ENCODE measurements at regions not wholly inside any gene's neighbourhood (a gene's known extent, or its start where the extent isn't known, plus 50 kb on each side); places are given as distances from the start of the nearest gene placed in this dataset.

DNA sequence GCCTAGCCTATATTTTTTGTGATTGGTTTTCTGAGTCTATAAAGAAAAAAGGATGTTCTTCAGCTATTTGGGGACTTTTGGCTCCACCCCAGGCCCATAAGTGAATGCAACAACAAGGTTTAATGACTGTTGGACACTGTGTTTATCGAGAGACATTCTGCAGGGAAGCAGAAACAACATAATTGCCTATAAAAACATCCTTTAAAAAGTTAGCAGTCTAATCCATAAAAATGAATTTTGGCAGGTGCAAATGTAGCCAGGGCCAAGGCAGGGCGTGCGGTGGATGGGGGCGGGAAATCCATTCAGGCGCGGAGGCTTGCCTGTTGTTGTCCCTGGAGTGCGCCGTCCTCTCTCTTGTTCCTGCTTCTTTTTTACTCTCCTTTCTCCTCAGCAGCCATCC, 99.3 kb downstream of the PAX1 start:
- POLR2A ChIA-PET, result no interaction called here
- Mint-ChIP-seq H3K9me3 (ENCODE audit: unreplicated experiment) (no peaks in the 10 kb centered on the region), H3K36me3 (ENCODE audit: insufficient read depth, unreplicated experiment) (no peaks in the 10 kb centered on the region), H3K27ac (ENCODE audit: unreplicated experiment) (no peak overlapping the region), H3K27me3 (ENCODE audit: insufficient read depth, unreplicated experiment) (peaks cover 16% of the 10 kb centered on the region), H3K4me1 (ENCODE audit: low read depth, unreplicated experiment) (no peaks in the 10 kb centered on the region), H3K4me3 (ENCODE audit: unreplicated experiment) (no peak overlapping the region)
- no peak for TF ChIP-seq CTCF (IDR thresholded peaks at IDR 0.05; ENCODE audit: insufficient read depth in 1 of 2, low read depth in 1 of 2, low read length in 1 of 2, severe bottlenecking in 1 of 2, unreplicated experiment in 1 of 2)
- intact Hi-C loops (cut with micrococcal nuclease; ENCODE audit: unreplicated experiment), result loop anchor here (10.0 kb wide), 1 partner anchor 510 kb away; no protein-coding TSS in a partner anchor
- no TSS peak for BruUV-seq (replicated peaks)
- H3K4me3 ChIP-seq (ENCODE audit: low read depth, low read length), result no peak overlapping the region
- DNase-seq, result no peak
- no peaks in the 10 kb centered on the region for H3K4me1 ChIP-seq
- CTCF ChIA-PET, result no interaction called here
- no peaks in the 10 kb centered on the region for H3K9me3 ChIP-seq
- H3K27me3 ChIP-seq (replicated peaks; ENCODE audit: control insufficient read depth, insufficient read depth, low read length), result no peaks in the 10 kb centered on the region
- no peaks in the 10 kb centered on the region for H3K36me3 ChIP-seq (ENCODE audit: control insufficient read depth, insufficient read depth, low read length)

- Histone ChIP-seq H3K4me3 (ENCODE audit: low read depth, low read length) (no peak overlapping the region), H3K9me3 (no peaks in the 10 kb centered on the region), H3K36me3 (ENCODE audit: control insufficient read depth, insufficient read depth, low read length) (no peaks in the 10 kb centered on the region), H3K27me3 (replicated peaks; ENCODE audit: control insufficient read depth, insufficient read depth, low read length) (no peaks in the 10 kb centered on the region), H3K4me1 (no peaks in the 10 kb centered on the region)
- intact Hi-C loops (cut with micrococcal nuclease; ENCODE audit: unreplicated experiment), result loop anchor here (10.0 kb wide), 1 partner anchor 514 kb away; no protein-coding TSS in a partner anchor
- DNase-seq, result no peak
- H3K4me3 Mint-ChIP-seq (ENCODE audit: unreplicated experiment), result no peak overlapping the region
- no peaks in the 10 kb centered on the region for H3K36me3 Mint-ChIP-seq (ENCODE audit: insufficient read depth, unreplicated experiment)
- no peak for TF ChIP-seq CTCF (IDR thresholded peaks at IDR 0.05; ENCODE audit: insufficient read depth in 1 of 2, low read depth in 1 of 2, low read length in 1 of 2, severe bottlenecking in 1 of 2, unreplicated experiment in 1 of 2)
- POLR2A ChIA-PET, result interaction anchor here (0.5 kb wide), 1 partner anchor 511 kb away, joined by 6 read pairs; no protein-coding TSS in a partner anchor
- CTCF ChIA-PET, result interaction anchor here (0.6 kb wide), 1 partner anchor 38 kb away, joined by 3 read pairs; no protein-coding TSS in a partner anchor
- no peaks in the 10 kb centered on the region for H3K9me3 Mint-ChIP-seq (ENCODE audit: unreplicated experiment)
- peaks cover 15% of the 10 kb centered on the region for H3K27me3 Mint-ChIP-seq (ENCODE audit: insufficient read depth, unreplicated experiment)
- BruUV-seq (replicated peaks), result no TSS peak
- H3K27ac Mint-ChIP-seq (ENCODE audit: unreplicated experiment), result no peak overlapping the region
- H3K4me1 Mint-ChIP-seq (ENCODE audit: low read depth, unreplicated experiment), result no peaks in the 10 kb centered on the region
These were observed 95.7 kb downstream of the PAX1 start for GRCh38 chr20:21801193-21801592.

DNA sequence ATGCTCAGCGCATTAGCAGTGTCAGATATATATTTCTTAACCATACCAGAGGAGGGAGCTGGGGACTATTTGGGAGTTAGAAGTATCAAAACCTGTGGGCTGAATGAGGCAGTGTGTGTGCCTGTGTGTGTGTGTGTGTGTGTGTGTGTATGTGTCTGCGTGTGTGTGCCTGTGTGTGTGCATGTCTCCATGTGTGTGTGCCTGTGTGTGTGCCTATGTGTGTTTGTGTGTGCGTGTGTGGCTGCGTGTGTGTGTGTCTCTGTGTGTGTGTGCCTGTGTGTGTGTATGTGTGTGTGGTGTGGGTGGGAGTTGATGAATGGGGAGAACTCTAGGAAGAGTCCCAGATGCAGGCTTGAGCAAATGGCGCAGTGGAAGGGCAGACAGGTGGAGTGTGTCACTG, 92.9 kb downstream of the PAX1 start:
- H3K4me1 Mint-ChIP-seq (ENCODE audit: low read depth, unreplicated experiment), result no peaks in the 10 kb centered on the region

More for the DNA sequence above, 92.9 kb downstream of the PAX1 start:
- Mint-ChIP-seq H3K9me3 (ENCODE audit: unreplicated experiment) (no peaks in the 10 kb centered on the region), H3K36me3 (ENCODE audit: insufficient read depth, unreplicated experiment) (no peaks in the 10 kb centered on the region), H3K27me3 (ENCODE audit: insufficient read depth, unreplicated experiment) (peaks cover 10% of the 10 kb centered on the region), H3K27ac (ENCODE audit: unreplicated experiment) (no peak overlapping the region), H3K4me3 (ENCODE audit: unreplicated experiment) (no peak overlapping the region)
- Histone ChIP-seq H3K4me1 (no peaks in the 10 kb centered on the region), H3K4me3 (ENCODE audit: low read depth, low read length) (no peak overlapping the region), H3K36me3 (ENCODE audit: control insufficient read depth, insufficient read depth, low read length) (no peaks in the 10 kb centered on the region), H3K9me3 (no peaks in the 10 kb centered on the region), H3K27me3 (replicated peaks; ENCODE audit: control insufficient read depth, insufficient read depth, low read length) (no peaks in the 10 kb centered on the region)
- no peak for TF ChIP-seq CTCF (IDR thresholded peaks at IDR 0.05; ENCODE audit: insufficient read depth in 1 of 2, low read depth in 1 of 2, low read length in 1 of 2, severe bottlenecking in 1 of 2, unreplicated experiment in 1 of 2)
- ChIA-PET POLR2A (no interaction called here), CTCF (no interaction called here)
- BruUV-seq (replicated peaks), result no TSS peak
- intact Hi-C loops (cut with micrococcal nuclease; ENCODE audit: unreplicated experiment), result no loop called here
- DNase-seq, result no peak

Data from Caco-2 (cell line).